ENCODE measurements at regions not wholly inside any gene's neighbourhood (a gene's known extent, or its start where the extent isn't known, plus 50 kb on each side); places are given as distances from the start of the nearest gene placed in this dataset.

- no peak for TF ChIP-seq ZBTB33 (IDR thresholded peaks at IDR 0.05)
These were observed 446.7 kb downstream of the GJA1 start (continued) for GRCh38 chr6:121881974-121882667.

GRCh38 chr6:121884091-121884490 lies 448.6 kb downstream of the GJA1 start:
- Histone ChIP-seq H3K27me3 (ENCODE audit: control insufficient read depth in 4 of 4, insufficient read depth in 4 of 4, low read length in 3 of 4) (no peaks in the 10 kb centered on the region), H3K9me3 (ENCODE audit: control insufficient read depth in 4 of 4, low read length in 3 of 4) (no peaks in the 10 kb centered on the region), H3K36me3 (ENCODE audit: control insufficient read depth in 4 of 4, insufficient read depth in 3 of 4, low read depth in 1 of 4, low read length in 3 of 4) (no peaks in the 10 kb centered on the region), H3K9ac (ENCODE audit: low read depth in 1 of 2, low read length in 2 of 2) (no peak overlapping the region), H3K4me1 (ENCODE audit: control insufficient read depth in 4 of 4, insufficient read depth in 4 of 4, low read length in 3 of 4) (no peaks in the 10 kb centered on the region), H3K27ac (ENCODE audit: low read depth in 1 of 2, low read length in 2 of 2) (no peak overlapping the region), H3K4me3 (ENCODE audit: low read depth in 1 of 3, low read length in 3 of 3) (no peak overlapping the region)
- no peak for DNase-seq (ENCODE audit: low spot score)
- WGBS = 76% methylated on average over 4 of the region's 4 CpGs
- no peak for TF ChIP-seq JUND (IDR thresholded peaks at IDR 0.05)
- TF ChIP-seq ZBTB33 (IDR thresholded peaks at IDR 0.05) = no peak
- no peak for TF ChIP-seq ATF3 (IDR thresholded peaks at IDR 0.05)
- no peak for TF ChIP-seq REST (IDR thresholded peaks at IDR 0.05)
- TF ChIP-seq TAF1 (conservative IDR thresholded peaks at IDR 0.05) = no peak
- no peak for TF ChIP-seq FOXA1 (IDR thresholded peaks at IDR 0.05)
- no peak for TF ChIP-seq MAX (IDR thresholded peaks at IDR 0.05)
- no peak for TF ChIP-seq FOXA2 (IDR thresholded peaks at IDR 0.05)
- TF ChIP-seq NR2F2 (IDR thresholded peaks at IDR 0.05) = no peak
- TF ChIP-seq SP1 (IDR thresholded peaks at IDR 0.05) = no peak
- TF ChIP-seq RAD21 (IDR thresholded peaks at IDR 0.05) = no peak
- TF ChIP-seq EGR1 (IDR thresholded peaks at IDR 0.05; ENCODE audit: low read depth in 2 of 2) = no peak
- TF ChIP-seq HNF4G (IDR thresholded peaks at IDR 0.05) = no peak
- no peak for TF ChIP-seq GABPA (IDR thresholded peaks at IDR 0.05 in 1 of 2, conservative IDR thresholded peaks at IDR 0.05 in 1 of 2)
- TF ChIP-seq HNF4A (conservative IDR thresholded peaks at IDR 0.05) = no peak
- no peak for TF ChIP-seq CTCF (IDR thresholded peaks at IDR 0.05; ENCODE audit: low read depth, low read length, missing input control)
- TF ChIP-seq RXRA (IDR thresholded peaks at IDR 0.05) = no peak
- TF ChIP-seq YY1 (IDR thresholded peaks at IDR 0.05) = no peak

Data from liver (tissue), 8 donors.